K562 (cell line): ENCODE measurements at regions not wholly inside any gene's neighbourhood (a gene's known extent, or its start where the extent isn't known, plus 50 kb on each side); places are given as distances from the start of the nearest gene placed in this dataset.

Source experiments
- ATAC-seq: fragments of 200-7000 bp; cut with Tn5 transposase; 3 replicates; pipeline ENCODE4 v1.9.1; 2020; ENCODE audit warnings: moderate library complexity
- BruUV-seq: library from RNA; stranded (reverse); fragments of 400-500 nt; replicated peaks from 2 replicates; lab custom pipeline; 2021; lab: Mats Ljungman, UMichigan
- CTCF ChIA-PET: fragments of 300-600 bp; formaldehyde crosslinking; extraction: SDS; loops from one replicate; lab custom pipeline; 2021; ENCODE audit warnings: low intra/inter-chr PET ratio; lab: Yijun Ruan, JAX
- POLR2A ChIA-PET: fragments of 300-600, 350-650 bp; sonication (Branson Sonifier 250); formaldehyde crosslinking; extraction: SDS; loops from one replicate; lab custom pipeline; 2021; ENCODE audit warnings: antibody characterized with exemption, inconsistent platforms; lab: Yijun Ruan, JAX
- DNase-seq, 4 experiments: peaks; one replicate each; pipeline versions ENCODE4 v3.0.0 to v3.0.0-alpha.2; 2011 to 2018; ENCODE audit warnings: low spot score in 3 of 4, mixed read lengths in 3 of 4; ENCODE audit errors: extremely low read depth in 1 of 4
- FAIRE-seq: peaks from 2 replicates; lab custom pipeline; 2011; peaks lifted over from hg19 to GRCh38; lab: Jason Lieb, UNC
- H2AFZ ChIP-seq: 2 replicates; pipeline ENCODE4 v1.6.0; 2011; ENCODE audit warnings: low read depth, low read length, control low read depth, inconsistent platforms
- H3K27ac ChIP-seq: fragments of 200-600 bp; 3 replicates; pipeline ENCODE4 v1.8.0; 2011; ENCODE audit warnings: low read depth, mild to moderate bottlenecking, control low read depth, inconsistent platforms, low read length, moderate library complexity, mixed read lengths; ENCODE audit errors: extremely low read depth
- H3K27me3 ChIP-seq, 2 experiments: fragments of 300-600 bp in 1 of 2; 2 replicates in 1 of 2; 3 replicates in 1 of 2; pipeline versions ENCODE4 v1.6.0 to v1.8.0; 2011; ENCODE audit warnings: inconsistent platforms in 2 of 2, low read length in 2 of 2, mild to moderate bottlenecking in 1 of 2, mixed read lengths in 1 of 2, moderate library complexity in 1 of 2; ENCODE audit not compliant: control insufficient read depth in 2 of 2, insufficient read depth in 2 of 2
- H3K36me3 ChIP-seq: fragments of 300-600 bp; 3 replicates; pipeline ENCODE4 v1.8.0; 2011; ENCODE audit warnings: mild to moderate bottlenecking, low read length, inconsistent platforms; ENCODE audit not compliant: control insufficient read depth, insufficient read depth
- H3K4me1 ChIP-seq, 2 experiments: fragments of 200-600 bp in 1 of 2; replicated peaks in 1 of 2; 2 replicates in 1 of 2; 3 replicates in 1 of 2; pipeline versions ENCODE4 v1.5.1 to v1.8.0; 2011; ENCODE audit warnings: inconsistent platforms in 2 of 2, low read length in 2 of 2, mild to moderate bottlenecking in 1 of 2, mixed read lengths in 1 of 2, moderate library complexity in 1 of 2; ENCODE audit not compliant: control insufficient read depth in 2 of 2, insufficient read depth in 2 of 2
- H3K4me2 ChIP-seq: 2 replicates; pipeline ENCODE4 v1.6.1; 2011; ENCODE audit warnings: low read length, control low read depth, inconsistent platforms, mixed read lengths; ENCODE audit not compliant: insufficient read depth
- H3K4me3 ChIP-seq: fragments of 200-600 bp; sonication (generic), shearing (Covaris generic); 2 replicates; pipeline ENCODE4 v1.5.1; 2016; ENCODE audit warnings: control low read depth, inconsistent platforms
- H3K79me2 ChIP-seq: fragments of 200-600 bp; 3 replicates; pipeline ENCODE4 v1.8.0; 2011; ENCODE audit warnings: low read length, inconsistent platforms; ENCODE audit not compliant: control insufficient read depth, insufficient read depth
- H3K9ac ChIP-seq, 2 experiments: 2 replicates each; pipeline versions ENCODE4 v1.6.0 to v1.6.1; 2011; ENCODE audit warnings: low read depth in 2 of 2, low read length in 2 of 2, control low read depth in 1 of 2, inconsistent platforms in 1 of 2, mild to moderate bottlenecking in 1 of 2, mixed read lengths in 1 of 2; ENCODE audit not compliant: insufficient read depth in 1 of 2
- H3K9me1 ChIP-seq: one replicate; pipeline ENCODE4 v1.6.0; 2011; ENCODE audit warnings: inconsistent platforms, mild to moderate bottlenecking, low read length, moderate library complexity; ENCODE audit not compliant: control insufficient read depth, insufficient read depth
- H3K9me3 ChIP-seq: replicated peaks from 2 replicates; pipeline ENCODE4 v1.5.1; 2011; ENCODE audit warnings: low read depth, low read length, inconsistent platforms; ENCODE audit not compliant: control insufficient read depth, insufficient read depth
- H4K20me1 ChIP-seq: replicated peaks from 2 replicates; pipeline ENCODE4 v1.6.1; 2011; ENCODE audit warnings: low read length, inconsistent platforms, mixed read lengths; ENCODE audit not compliant: control insufficient read depth, insufficient read depth
- BDP1 ChIP-seq: IDR thresholded peaks from 3 replicates; pipeline ENCODE4 v1.6.1; 2011; ENCODE audit not compliant: insufficient read length, insufficient read depth
- CBFA2T2 ChIP-seq: fragments of 450-650 bp; conservative IDR thresholded peaks from 2 replicates; pipeline ENCODE4 v1.6.1; 2017; ENCODE audit warnings: mild to moderate bottlenecking
- FOXK2 ChIP-seq, 2 experiments: fragments of 450-650 bp; IDR thresholded peaks in 1 of 2; conservative IDR thresholded peaks in 1 of 2; 2 replicates each; pipeline ENCODE4 v1.6.1; 2016; ENCODE audit warnings: low read depth in 2 of 2, mild to moderate bottlenecking in 1 of 2
- MCM5 ChIP-seq: fragments of 450-650 bp; IDR thresholded peaks from 2 replicates; pipeline ENCODE4 v1.6.1; 2016; ENCODE audit warnings: low read depth
- NCOA2 ChIP-seq, 2 experiments: fragments of 450-650 bp; IDR thresholded peaks; 2 replicates each; pipeline ENCODE4 v1.6.1; 2018; ENCODE audit warnings: mild to moderate bottlenecking in 2 of 2, moderate library complexity in 1 of 2; ENCODE audit not compliant: partially characterized antibody in 2 of 2
- NCOR1 ChIP-seq: fragments of 450-650 bp; IDR thresholded peaks from 2 replicates; pipeline ENCODE4 v1.6.1; 2016; ENCODE audit warnings: mild to moderate bottlenecking, moderate library complexity
- NELFE ChIP-seq: IDR thresholded peaks from 2 replicates; pipeline ENCODE4 v1.6.1; 2011; ENCODE audit warnings: mild to moderate bottlenecking; ENCODE audit not compliant: insufficient read depth, insufficient read length
- RBM15 ChIP-seq: fragments of 200-400 bp; formaldehyde crosslinking; IDR thresholded peaks from 2 replicates; pipeline ENCODE4 v1.6.1; 2018; ENCODE audit warnings: mild to moderate bottlenecking, low read length, moderate library complexity; ENCODE audit not compliant: insufficient read depth
- STAT5A ChIP-seq: IDR thresholded peaks from 2 replicates; pipeline ENCODE4 v1.6.1; 2012; ENCODE audit warnings: low read length, inconsistent platforms, borderline replicate concordance
- ZKSCAN3 ChIP-seq: fragments of 250-450 bp; sonication (Bioruptor Pico); IDR thresholded peaks from 2 replicates; pipeline ENCODE4 v1.4.0; 2020
- ZNF280B ChIP-seq: fragments of 250-450 bp; sonication (Bioruptor Pico); IDR thresholded peaks from 2 replicates; pipeline ENCODE4 v1.5.1; 2021; ENCODE audit warnings: mild to moderate bottlenecking
- ZNF407 ChIP-seq: fragments of 450-650 bp; IDR thresholded peaks from 2 replicates; pipeline ENCODE4 v1.6.1; 2016; ENCODE audit warnings: low read depth
- ZNF584 ChIP-seq: fragments of 200-800 bp; sonication (Bioruptor generic); IDR thresholded peaks from 2 replicates; pipeline ENCODE4 v1.6.1; 2016; ENCODE audit warnings: low read depth, mild to moderate bottlenecking, missing genetic modification characterization, missing compliant biosample characterization
- ZNF780A ChIP-seq: fragments of 250-450 bp; sonication (Bioruptor Pico); IDR thresholded peaks from 2 replicates; pipeline ENCODE4 v1.5.0; 2021; ENCODE audit warnings: mild to moderate bottlenecking
- WGBS: fragments of 100-300 bp; shearing (Covaris generic); methylation state at CpG from one replicate; pipeline ENCODE4 v1.1.6; 2016; ENCODE audit warnings: low coverage, mixed read lengths; ENCODE audit not compliant: insufficient coverage; ENCODE audit errors: missing lambda C conversion rate; 5-methylcytosine and 5-hydroxymethylcytosine counted together
- in situ Hi-C: fragments of 300-500 bp; cut with MboI; formaldehyde crosslinking; loops from 4 replicates; pipeline ENCODE4 v1.15.0; 2018; ENCODE audit warnings: inconsistent platforms, mixed read lengths
- intact Hi-C: fragments of 100-400 bp; cut with micrococcal nuclease; formaldehyde crosslinking; loops from 2 replicates; pipeline ENCODE4 v1.14.2; 2022

GRCh38 chr20:19867074-19867473, 109.0 kb downstream of the RIN2 start:
- H3K9ac ChIP-seq: no peak overlapping the region
- H3K36me3 ChIP-seq: no peaks in the 10 kb centered on the region
- ATAC-seq (no peak), DNase-seq (no peak), FAIRE-seq (no peak)
- in situ Hi-C loops (no loop called here), intact Hi-C loops (no loop called here)
- H3K27me3 ChIP-seq: no peaks in the 10 kb centered on the region
- H3K4me1 ChIP-seq: no peaks in the 10 kb centered on the region
- no peak overlapping the region for H3K4me3 ChIP-seq
- no peaks in the 10 kb centered on the region for H3K9me1 ChIP-seq
- H2AFZ ChIP-seq: no peak overlapping the region
- no TSS peak for BruUV-seq
- no peaks in the 10 kb centered on the region for H3K79me2 ChIP-seq
- no peak overlapping the region for H3K27ac ChIP-seq
- TF ChIP-seq NELFE: no peak
- no peak for TF ChIP-seq MCM5
- no peak for TF ChIP-seq ZNF780A (CRISPR knock-in tag)
- TF ChIP-seq ZKSCAN3 (CRISPR knock-in tag): no peak
- no peak for TF ChIP-seq BDP1
- TF ChIP-seq STAT5A: no peak
- no peak for TF ChIP-seq ZNF280B (CRISPR knock-in tag)
- TF ChIP-seq NCOR1: no peak
- no peak for TF ChIP-seq ZNF407
- TF ChIP-seq CBFA2T2: no peak
- TF ChIP-seq NCOA2 (IDR thresholded peaks at IDR 0.05; ENCODE audit: partially characterized antibody in 2 of 2): no peak
- TF ChIP-seq RBM15: no peak
- TF ChIP-seq FOXK2 (conservative IDR thresholded peaks at IDR 0.05 in 1 of 2, IDR thresholded peaks at IDR 0.05 in 1 of 2; ENCODE audit: low read depth in 2 of 2): no peak
- no peak for TF ChIP-seq ZNF584 (CRISPR knock-in tag)
- 0% methylated on average over 2 of the region's 2 CpGs for WGBS
- ChIA-PET CTCF (no interaction called here), POLR2A (no interaction called here)
- no peaks in the 10 kb centered on the region; the same call in 1 of the 2 replicates for H4K20me1 ChIP-seq
- H3K4me2 ChIP-seq: no peak overlapping the region
- H3K9me3 ChIP-seq: no peaks in the 10 kb centered on the region
